Activated CD4-positive, alpha-beta T cell treated with anti-CD3 and anti-CD28 coated beads, Interleukin-2, Interleukin-6, amounts not matched to agents 100 ng/mL and 50 ng/mL, durations not matched to agents 16 hours and 8 hours (primary cell): ENCODE measurements at regions not wholly inside any gene's neighbourhood (a gene's known extent, or its start where the extent isn't known, plus 50 kb on each side); places are given as distances from the start of the nearest gene placed in this dataset.
"Not testable (repeated sequence)": the region's sequence is repeated elsewhere in the genome, so short reads cannot be mapped to it uniquely, and the experiment has no call there.

ENCODE experiments used
- DNase-seq: peaks from one replicate; pipeline ENCODE4 v3.0.0-alpha.2; 2020

DNA sequence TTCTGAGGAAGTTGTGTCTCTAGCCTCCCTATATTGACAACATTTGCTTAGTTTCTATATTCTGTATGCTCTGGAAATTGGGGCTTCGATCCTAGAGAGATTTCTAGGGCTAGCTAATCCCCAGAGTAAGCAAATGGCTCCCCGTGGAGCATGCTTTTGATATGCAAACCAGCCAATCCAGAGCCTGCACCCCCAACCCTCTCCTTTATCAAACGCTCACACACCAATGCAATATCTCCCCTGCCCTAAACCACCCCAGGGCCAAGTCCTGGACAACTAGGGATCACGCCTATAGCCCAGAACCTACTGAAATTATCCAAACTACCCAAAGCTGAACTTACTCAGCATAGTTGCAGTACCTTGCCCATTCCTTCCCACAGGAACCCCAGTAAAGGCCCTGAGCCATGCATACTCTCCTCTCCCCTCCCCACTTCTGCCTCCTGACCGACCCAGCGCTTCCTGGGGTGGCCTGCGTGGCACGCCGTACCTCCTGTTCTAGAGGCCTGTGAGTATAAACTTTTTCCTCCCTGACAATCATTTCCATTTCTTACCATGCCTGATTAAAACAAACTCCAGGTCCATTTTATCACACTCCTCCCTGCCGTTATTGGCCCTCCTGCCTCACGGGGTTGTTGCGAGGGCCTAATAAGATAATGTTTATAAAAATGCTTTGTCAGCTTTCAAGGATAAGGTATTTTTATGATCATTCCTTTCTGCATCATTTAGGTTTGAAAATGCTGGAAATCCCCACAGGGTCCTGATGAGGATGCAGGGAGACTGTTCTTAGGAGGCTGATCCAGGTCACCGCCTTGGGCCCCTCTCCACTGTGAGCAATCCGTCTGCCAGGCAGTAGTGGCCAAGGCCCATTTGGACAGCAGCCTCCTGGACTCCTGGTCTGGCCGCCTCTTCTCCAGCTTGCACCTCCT lies 102.7 kb downstream of the TENT5C start:
- no peak for DNase-seq

DNA sequence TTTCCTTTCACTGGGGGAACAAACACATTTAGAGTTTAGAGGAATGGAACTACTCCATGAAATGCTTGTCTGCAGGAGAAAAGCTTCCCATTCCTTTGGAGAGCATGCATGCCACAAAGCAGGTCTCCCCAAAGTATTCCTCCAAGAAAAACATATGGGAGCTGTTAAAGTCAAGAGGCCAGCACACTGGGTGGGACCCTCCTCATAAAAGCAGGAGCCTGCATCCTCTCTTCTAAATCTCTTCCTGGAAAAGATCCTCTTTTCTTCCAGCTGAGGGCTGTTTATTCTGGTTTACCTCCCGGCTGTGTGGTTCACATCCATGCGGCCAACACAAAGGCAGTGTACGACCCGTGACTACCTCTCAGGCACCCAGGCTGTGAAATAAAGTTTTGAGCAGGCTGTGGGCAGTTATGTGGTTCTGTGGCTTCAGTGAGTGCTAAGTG lies 103.4 kb downstream of the TENT5C start:
- no peak for DNase-seq

DNA sequence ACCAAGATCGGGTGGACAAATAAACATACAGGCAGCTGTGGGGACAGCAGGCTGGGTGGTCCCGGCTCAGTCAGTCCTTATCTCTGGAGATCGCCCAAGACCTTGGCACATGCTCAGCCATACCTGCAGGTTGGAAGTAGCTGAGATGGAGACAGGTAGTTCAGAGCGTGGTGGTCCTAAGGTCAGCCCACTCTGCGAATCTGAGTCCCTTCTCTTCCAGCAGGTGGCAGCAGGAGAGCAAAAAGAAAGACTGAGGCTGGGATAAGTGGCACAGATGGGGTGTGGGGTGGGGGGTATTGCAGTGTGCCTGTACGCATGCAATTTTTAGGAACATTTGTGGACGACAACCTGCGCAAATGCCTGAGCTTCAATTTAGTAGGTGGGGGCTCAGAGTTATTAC lies 104.9 kb downstream of the TENT5C start:
- no peak for DNase-seq

DNA sequence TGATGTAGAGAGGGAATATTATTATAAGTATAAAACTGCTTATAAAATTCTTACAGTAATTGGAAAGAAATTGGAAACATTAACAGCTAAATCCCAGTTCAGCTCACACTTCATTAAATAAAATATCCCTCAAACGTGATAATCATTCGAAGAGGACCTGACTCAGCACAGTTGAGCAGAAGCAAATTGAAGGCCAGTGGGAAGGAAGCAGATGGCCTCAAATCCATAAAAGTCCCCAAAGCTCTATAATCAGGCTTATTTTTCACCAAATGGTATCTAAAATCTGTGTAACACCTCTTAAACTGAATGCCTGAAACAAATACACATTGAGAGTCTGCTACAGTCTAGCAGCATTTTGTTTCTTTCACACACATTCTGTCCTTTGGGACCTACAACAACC lies 106.8 kb downstream of the TENT5C start:
- no peak for DNase-seq

DNA sequence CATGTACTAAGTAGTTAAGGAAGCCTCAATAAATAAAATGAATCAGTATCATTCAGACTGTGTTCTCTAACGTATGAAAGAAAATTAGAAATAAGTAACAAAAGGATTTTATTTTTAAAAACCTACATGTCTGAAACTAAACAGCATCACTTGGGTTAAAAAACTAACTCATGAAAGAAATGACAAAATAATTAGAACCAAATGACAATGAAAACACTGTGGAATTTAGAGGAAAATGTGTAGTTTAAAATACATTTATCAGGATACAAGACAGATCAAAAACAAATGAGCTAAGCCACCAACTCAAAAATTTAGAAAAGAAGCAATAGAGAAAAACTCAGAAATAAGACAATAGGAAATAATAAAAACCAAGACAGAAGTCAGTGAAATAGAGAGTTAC lies 108.7 kb downstream of the TENT5C start:
- DNase-seq: no peak

DNA sequence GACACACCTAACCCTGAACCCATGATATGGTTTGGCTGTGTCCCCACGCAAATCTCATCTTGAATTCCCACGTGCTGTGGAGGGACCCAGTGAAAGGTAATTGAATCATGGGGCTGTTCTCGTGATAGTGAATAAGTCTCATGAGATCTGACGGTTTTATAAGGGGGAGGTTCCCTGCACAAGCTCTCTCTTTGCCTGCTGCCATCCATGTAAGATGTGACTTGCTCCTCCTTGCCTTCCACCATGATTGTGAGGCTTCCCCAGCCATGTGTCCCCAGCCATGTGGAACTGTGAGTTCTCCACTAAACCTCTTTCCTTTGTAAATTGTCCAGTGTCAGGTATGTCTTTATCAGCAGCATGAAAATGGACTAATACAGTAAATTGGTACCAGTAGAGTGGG lies 110.2 kb downstream of the TENT5C start:
- not testable (repeated sequence) for DNase-seq

DNA sequence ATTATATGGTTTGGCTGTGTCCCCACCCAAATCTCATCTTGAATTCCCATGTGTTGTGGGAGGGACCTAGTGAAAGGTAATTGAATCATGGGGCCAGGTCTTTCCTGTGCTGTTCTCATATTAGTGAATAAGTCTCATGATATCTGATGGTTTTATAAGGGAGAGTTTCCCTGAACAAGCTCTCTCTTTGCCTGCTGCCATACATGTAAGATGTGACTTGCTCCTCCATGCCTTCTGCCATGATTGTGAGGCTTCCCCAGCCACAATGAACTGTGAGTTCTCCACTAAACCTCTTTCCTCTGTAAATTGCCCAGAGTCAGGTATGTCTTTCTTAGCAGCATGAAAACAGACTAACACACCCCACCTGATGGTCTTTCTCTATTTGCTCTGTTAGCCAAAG lies 112.1 kb downstream of the TENT5C start:
- not testable (repeated sequence) for DNase-seq

DNA sequence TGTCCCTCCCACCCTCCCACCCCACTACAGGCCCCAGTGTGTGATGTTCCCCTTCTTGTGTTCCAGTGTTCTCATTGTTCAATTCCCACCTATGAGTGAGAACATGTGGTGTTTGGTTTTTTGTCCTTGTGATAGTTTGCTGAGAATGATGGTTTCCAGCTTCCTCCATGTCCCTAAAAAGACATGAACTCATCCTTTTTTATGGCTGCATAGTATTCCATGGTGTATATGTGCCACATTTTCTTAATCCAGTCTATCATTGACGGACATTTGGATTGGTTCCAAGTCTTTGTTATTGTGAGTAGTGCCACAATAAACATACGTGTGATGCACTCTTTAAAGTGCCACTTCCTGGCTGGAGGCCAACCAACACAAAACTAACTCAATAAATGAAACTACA lies 112.7 kb downstream of the TENT5C start:
- not testable (repeated sequence) for DNase-seq

DNA sequence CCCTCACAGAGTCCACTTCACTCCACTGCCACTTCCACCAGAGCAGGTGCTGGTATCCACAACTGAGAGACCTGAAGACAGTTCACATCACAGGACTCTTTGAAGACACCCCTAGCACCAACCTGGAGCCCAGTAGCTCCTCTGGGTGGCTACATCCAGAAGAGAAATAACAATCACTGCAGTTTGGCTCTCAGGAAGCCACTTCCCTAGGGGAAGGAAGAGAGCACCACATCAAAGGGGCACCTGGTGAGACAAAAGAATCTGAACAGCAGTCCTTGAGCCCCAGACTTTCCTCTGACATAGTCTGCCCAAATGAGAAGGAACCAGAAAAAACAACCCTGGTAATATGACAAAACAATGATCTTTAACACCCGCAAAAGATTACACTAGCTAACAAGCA lies 113.2 kb downstream of the TENT5C start:
- DNase-seq: no peak

DNA sequence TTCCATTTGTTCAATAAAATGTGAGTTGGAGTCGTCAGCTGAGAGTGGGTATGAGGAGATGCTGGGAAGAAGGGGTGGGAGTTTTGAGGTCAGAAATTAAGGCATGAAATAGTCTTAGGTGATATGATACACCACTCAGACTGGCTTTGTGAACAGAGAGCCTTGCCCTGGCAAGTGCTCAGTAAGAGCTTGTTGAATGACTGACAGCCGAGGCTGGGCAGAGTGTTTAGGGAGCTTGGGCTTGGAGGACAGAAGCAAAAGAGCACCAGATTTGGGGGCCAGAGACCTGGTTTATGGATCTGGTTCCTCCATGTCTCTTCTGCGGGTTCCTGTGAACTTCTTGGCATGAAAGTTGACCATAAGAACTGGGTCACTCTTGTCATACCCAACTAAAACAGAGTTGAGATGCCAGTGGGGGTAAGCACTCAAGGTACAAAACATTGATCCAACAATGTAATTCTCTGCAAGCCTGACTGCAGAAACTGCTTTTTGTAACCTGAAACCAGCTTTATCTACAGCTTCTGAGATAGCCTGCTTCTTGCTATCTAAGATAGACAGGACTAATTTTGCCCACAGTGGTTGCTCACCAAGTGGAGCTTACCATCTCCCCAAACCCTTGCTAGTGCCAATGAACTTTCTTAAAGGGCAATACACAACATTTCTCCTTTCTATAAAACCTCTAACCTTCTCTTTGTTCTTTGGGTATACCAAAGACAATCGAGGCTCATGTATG lies 126.4 kb downstream of the TENT5C start:
- no peak for DNase-seq

DNA sequence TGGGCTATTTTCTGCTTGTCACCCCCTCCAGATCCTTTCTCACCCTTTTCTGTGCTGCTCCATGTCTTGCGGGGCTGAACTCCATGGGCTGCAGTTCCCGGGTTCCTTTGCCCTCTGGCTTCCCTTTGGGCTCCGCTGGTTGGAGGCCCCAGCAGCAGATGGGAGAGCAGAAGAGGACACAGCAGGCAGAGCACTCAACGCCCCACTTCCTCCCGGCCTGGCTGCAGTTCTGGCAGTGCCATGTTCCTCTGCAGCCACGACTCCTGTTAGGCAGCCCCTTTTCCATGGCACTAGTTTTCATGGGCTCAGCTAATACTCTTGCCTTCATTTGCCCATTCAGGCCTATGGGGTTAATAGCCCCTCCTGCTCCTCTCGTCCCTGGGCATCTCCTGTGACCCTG lies 127.1 kb downstream of the TENT5C start:
- no peak for DNase-seq

DNA sequence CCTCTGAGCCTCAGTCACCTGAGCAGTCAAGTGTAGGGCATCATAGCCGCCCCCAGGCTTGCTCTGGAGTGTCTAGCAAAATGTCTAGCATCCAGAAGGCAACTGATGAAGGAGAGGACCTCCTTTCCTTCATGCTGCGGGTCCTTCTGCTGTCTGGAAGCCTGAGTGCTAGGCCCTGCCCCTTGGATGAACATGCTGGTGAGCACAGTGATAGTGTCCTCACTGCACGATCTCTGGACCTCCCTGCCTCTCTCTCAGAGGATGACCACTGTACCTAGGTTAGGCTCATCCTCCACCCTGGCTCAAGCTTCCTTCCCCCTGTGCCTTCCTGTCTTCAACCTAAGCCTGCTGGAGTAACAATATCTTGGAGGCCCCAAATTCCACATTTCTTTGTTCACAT lies 128.6 kb downstream of the TENT5C start:
- DNase-seq: no peak

DNA sequence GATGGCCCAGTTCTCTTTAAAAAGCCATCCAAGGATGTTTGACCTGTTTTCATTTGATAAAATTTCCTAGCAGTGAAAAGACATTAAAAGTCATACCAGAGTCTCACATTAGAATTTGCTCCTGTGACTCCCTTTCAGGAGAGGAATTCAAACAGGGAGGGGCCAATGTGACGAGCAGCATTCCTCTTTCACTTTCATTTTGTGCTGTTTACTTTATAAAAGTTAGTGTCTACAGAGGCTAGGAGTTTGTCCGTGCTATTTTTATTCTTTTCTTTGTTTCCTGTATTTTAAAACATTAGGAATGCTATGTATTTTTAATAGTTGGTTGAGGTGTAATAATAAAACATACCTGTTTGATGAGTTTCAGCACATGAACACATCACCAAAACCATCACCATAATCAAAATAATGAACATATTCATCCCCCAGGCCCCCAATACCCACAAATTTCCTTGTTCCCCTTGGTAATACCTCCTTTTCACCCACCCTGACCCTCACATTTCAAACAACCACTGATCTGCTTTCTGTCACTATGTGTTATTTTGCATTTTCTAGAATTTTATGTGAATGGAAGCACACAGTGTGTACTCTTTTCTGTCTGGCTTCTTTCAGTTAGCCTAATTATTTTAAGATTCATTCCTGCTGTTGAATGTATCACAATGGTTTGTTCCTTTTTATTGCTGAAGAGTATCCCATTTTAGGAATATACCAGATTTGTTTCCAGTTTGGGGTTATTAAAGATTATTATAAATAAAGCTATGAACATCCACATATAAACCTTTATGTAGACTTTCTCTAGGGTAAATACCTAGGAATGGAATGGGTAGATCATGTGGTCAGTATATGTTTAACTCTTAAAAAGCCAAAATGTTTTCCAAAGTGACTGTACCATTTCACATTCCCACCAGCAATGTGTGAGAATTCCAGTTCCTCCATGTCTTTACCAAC lies 129.5 kb downstream of the TENT5C start:
- peak; percentile 32 for DNase-seq

DNA sequence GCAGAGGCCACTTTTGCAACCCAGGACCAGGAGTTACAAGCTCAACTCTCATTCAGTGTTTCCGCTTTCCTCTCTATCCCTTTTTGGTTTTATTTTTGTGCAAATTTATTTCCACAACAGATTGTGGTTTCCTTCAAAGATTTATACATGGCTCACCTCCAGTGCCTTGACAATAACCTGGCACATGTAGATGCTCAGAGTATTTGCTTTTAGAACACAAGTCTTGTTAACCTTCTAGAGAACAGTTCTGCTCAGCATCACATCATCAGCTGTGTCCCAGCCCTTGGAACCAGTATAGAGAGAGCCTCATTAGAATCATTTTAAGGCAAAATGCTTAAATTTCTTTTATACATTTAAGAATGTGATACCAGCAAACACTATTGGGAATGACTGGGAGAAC lies 133.7 kb downstream of the TENT5C start:
- no peak for DNase-seq

DNA sequence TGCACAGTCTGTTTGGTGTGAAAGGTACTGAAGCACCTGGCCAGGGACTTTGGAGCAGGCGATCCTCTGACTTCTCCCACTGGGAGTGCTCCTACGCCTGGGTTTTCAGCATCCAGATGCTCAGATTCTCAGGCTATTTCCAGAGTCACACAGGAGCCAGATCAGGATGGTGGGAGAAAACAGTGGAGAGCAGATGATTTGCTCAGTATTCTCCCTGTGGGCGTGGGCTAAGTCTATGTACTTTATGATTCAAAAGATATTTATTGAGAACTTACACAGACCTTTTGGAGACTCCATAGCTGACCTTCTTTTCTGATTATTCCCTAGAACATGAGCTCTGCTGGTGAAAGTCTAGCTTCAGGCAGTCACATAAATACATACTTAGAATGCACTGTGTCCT lies 134.6 kb downstream of the TENT5C start:
- DNase-seq: no peak

DNA sequence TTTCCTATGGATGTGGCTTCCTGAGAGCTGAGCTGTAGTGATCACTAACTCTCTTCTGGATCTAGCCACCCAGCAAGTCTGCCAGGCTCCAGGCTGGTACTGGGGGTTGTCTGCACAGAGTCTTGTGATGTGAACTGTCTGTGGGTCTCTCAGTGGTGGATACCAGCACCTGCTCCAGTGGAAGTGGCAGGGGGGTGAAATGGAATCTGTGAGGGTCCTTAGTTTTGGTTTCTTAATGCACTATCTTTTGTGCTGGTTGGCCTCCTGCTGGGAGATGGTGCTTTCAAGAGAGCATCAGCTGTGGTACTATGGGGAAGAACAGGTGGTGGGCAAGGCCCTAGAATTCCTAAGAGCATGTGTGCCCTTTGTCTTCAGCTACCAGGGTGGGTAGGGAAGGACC lies 140.7 kb downstream of the TENT5C start:
- DNase-seq: not testable (repeated sequence)

DNA sequence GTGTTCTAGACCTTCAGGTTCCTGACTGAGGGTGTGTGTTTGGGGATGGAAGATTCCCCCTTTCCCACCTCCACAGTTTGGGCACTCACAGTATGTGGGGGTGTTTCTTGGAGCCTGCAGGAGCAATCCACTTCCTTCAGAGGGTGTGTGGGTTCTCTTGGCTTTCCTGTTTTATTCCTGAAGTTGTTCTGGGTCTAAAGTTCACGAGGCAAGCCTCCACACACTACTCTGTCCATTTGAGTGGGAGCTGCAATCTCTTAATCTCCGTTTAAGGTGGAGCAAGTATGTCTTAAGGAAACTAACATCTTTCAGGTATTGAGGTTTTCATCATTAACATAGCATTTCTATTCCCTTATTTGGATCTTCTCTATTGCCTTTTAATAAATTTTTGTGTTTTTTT lies 141.8 kb downstream of the TENT5C start:
- no peak for DNase-seq

DNA sequence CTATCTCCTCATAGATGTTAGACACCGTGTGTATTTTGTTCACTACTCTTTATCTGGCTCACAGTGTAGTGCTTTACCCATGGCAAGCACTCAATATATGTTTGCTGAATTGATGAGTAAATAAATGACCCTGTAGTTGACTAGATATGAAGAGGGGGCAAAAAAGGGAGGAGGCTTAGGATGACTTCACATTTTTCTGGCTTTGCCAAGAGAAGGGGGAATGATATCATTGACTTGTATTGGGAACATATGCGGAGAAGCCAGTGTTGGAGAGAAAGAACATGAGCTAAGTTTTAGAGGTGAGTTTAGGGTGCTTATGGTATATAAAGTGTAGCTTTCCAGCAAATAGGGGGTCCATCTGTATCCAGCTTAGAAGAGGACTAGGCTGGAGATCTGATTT lies 145.5 kb downstream of the TENT5C start:
- no peak for DNase-seq

DNA sequence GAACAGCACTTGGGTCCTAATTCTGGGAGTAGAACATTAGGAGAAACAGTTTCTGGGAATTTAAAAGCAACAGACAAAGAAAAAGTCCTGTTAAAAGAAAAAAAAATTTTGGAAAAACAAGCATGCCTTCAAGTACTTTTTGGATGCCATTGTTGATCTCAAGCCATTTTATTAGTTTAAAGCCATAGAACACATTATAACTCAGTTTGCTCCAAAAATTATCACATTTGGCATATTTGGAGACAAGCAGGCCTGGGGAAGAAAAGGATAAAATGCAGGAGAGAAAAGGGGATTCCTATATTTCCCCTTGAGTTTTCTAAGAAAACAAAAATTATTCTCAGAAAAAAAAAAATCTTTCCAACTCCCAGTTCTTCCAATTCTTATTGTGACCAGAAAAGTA lies 146.8 kb downstream of the TENT5C start:
- no peak for DNase-seq

DNA sequence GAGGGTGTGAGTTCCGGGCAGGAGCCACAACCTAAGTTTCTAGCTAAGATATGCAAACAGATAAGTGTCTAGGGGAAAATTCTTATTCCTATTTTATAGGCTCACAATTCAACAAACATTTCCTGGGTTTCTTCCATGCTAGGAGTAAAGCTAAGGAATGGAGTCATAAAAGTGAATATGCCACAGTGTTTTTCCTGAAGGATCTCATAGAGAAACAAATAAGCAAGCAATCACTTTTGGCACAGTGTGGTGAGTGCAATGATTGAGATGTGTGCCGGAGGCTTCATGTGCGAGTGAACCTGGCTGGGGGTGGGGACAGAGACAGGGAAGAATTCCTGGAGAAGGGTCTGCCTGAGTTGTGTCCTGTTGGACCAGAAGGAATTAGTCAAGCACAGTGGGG lies 147.4 kb downstream of the TENT5C start:
- no peak for DNase-seq

DNA sequence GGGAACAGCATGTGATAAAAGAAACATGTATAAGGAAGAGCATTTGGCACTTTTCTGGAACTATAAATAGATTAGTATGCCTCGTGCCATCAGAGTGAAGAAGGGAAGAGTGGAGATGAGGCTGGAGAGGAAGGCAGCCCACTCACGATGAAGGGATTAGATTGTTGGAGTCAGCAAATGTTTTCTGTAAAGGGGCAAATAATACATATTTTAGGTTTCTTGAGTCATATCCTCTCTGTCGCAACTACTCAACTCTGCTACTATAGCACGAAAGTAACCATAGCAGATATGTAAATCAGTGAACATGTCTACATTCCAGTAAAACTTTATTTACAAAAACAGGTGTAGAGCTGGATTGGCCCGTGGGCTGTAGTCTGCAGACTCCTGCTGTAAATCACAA lies 147.8 kb downstream of the TENT5C start:
- DNase-seq: peak; percentile 0

DNA sequence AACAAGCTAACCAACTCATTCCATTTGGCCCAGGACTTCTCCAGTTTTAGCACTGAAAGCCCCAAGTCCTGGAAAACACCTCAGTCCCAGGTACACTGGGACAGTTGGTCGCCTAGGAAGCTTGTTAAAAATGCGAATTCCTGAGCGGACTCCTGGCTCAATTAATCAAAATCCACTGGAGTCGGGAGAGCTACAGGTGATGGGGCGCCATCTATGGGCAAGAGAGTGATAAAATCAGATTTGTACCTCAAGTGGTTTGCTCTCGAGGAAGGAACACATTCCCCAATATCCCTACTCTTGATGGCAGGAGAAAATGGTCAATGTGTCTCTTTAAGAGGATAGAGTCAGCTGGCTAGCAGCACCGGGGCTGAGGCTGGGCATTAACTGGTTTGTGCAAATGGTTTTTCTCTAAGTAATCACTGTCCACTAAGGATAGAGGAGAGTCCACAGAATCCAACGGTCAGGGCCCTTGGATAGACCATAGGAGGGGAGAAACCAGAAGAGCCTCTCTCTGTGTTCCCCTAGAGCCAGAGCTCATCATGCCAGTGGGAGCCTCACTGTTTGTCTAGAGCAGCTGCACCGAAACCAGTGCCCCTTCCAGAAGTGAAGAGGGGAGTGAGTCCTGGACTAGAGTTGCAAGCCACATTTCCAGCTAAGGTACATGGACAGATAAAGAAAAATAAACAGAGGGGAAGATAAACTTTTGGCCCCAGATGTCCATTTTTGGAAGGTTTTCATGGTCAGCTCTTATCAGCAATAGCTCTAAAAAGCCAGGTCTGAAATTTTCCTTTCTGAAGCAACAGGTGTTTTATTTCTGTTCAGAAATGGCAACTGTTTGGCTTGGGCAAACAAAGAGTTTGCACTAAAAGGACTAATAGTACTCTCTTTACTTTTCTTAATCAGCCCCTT lies 148.5 kb downstream of the TENT5C start:
- DNase-seq: peak; percentile 67
